ENCODE measurements at regions not wholly inside any gene's neighbourhood (a gene's known extent, or its start where the extent isn't known, plus 50 kb on each side); places are given as distances from the start of the nearest gene placed in this dataset.

GRCh38 chr10:78928330-78928729, 140.4 kb upstream of the ZMIZ1 start:
- no peak for TF ChIP-seq POLR2AphosphoS5 (IDR thresholded peaks at IDR 0.05; ENCODE audit: borderline replicate concordance, low read depth, low read length)
- TF ChIP-seq EZH2 (IDR thresholded peaks at IDR 0.05) = no peak

Data from SK-N-MC (cell line).